ENCODE measurements at regions not wholly inside any gene's neighbourhood (a gene's known extent, or its start where the extent isn't known, plus 50 kb on each side); places are given as distances from the start of the nearest gene placed in this dataset.
"Not testable (repeated sequence)": the region's sequence is repeated elsewhere in the genome, so short reads cannot be mapped to it uniquely, and the experiment has no call there.

- DNase-seq: no peak
Measured at GRCh38 chr6:26235302-26235670, 129.7 kb upstream of the BTN3A2 start.

GRCh38 chr6:26239415-26239814, 125.6 kb upstream of the BTN3A2 start:
- not testable (repeated sequence) for DNase-seq

GRCh38 chr6:26240157-26241032, 124.6 kb upstream of the BTN3A2 start:
- peak; percentile 96 for DNase-seq

GRCh38 chr6:26241033-26241895, 123.7 kb upstream of the BTN3A2 start:
- peak; percentile 83 for DNase-seq

- no peak for DNase-seq
Measured at GRCh38 chr6:26243132-26243531, 121.9 kb upstream of the BTN3A2 start.

GRCh38 chr6:26243752-26244151, 121.2 kb upstream of the BTN3A2 start:
- no peak for DNase-seq

GRCh38 chr6:26246058-26246457, 118.9 kb upstream of the BTN3A2 start:
- DNase-seq: no peak

- no peak for DNase-seq
Measured at GRCh38 chr6:26246553-26246952, 118.4 kb upstream of the BTN3A2 start.

- no peak for DNase-seq
Measured at GRCh38 chr6:26249707-26249956, 115.4 kb upstream of the BTN3A2 start.

- DNase-seq: peak; percentile 92
Measured at GRCh38 chr6:26249957-26250697, 114.9 kb upstream of the BTN3A2 start.

GRCh38 chr6:26250698-26251044, 114.3 kb upstream of the BTN3A2 start:
- no peak for DNase-seq

- peak; percentile 95 for DNase-seq
Measured at GRCh38 chr6:26251354-26252076, 113.5 kb upstream of the BTN3A2 start.

GRCh38 chr6:26252077-26252472, 112.9 kb upstream of the BTN3A2 start:
- no peak for DNase-seq

- DNase-seq: no peak
Measured at GRCh38 chr6:26254724-26255123, 110.3 kb upstream of the BTN3A2 start.

- DNase-seq: no peak
Measured at GRCh38 chr6:26257272-26257671, 107.7 kb upstream of the BTN3A2 start.

- DNase-seq: peak; percentile 21
Measured at GRCh38 chr6:26258212-26258977, 106.6 kb upstream of the BTN3A2 start.

GRCh38 chr6:26260110-26260637, 104.8 kb upstream of the BTN3A2 start:
- no peak for DNase-seq

GRCh38 chr6:26260725-26261490, 104.1 kb upstream of the BTN3A2 start:
- DNase-seq: no peak

GRCh38 chr6:26264547-26264946, 100.5 kb upstream of the BTN3A2 start:
- DNase-seq: no peak

- no peak for DNase-seq
Measured at GRCh38 chr6:26267083-26267589, 97.9 kb upstream of the BTN3A2 start.
